Cardiac fibroblast (primary cell): ENCODE measurements at regions not wholly inside any gene's neighbourhood (a gene's known extent, or its start where the extent isn't known, plus 50 kb on each side); places are given as distances from the start of the nearest gene placed in this dataset.

ENCODE experiments used
- DNase-seq, 2 donors: peaks; one replicate each; pipeline versions ENCODE4 v3.0.0 to v3.0.0-alpha.2; 2010; ENCODE audit warnings: low read depth in 2 of 2
- H3K4me3 ChIP-seq, 2 donors: replicated peaks in 1 of 2; 1 replicate in 1 of 2; 2 replicates in 1 of 2; pipeline ENCODE4 v1.5.1; 2011; ENCODE audit warnings: low read depth in 2 of 2, low read length in 2 of 2, mild to moderate bottlenecking in 2 of 2, moderate library complexity in 1 of 2
- TF ChIP-seq, protein P1 (sequence below): IDR thresholded peaks from one replicate; pipeline ENCODE4 v1.5.1; 2011; ENCODE audit warnings: low read depth, mild to moderate bottlenecking, low read length, inconsistent platforms

GRCh38 chr6:119979862-119980261 is 630.3 kb upstream of the MAN1A1 start:
- H3K4me3 ChIP-seq = no peak overlapping the region
- peak; percentile 27 to 29 for DNase-seq
- TF ChIP-seq, protein P1, sequence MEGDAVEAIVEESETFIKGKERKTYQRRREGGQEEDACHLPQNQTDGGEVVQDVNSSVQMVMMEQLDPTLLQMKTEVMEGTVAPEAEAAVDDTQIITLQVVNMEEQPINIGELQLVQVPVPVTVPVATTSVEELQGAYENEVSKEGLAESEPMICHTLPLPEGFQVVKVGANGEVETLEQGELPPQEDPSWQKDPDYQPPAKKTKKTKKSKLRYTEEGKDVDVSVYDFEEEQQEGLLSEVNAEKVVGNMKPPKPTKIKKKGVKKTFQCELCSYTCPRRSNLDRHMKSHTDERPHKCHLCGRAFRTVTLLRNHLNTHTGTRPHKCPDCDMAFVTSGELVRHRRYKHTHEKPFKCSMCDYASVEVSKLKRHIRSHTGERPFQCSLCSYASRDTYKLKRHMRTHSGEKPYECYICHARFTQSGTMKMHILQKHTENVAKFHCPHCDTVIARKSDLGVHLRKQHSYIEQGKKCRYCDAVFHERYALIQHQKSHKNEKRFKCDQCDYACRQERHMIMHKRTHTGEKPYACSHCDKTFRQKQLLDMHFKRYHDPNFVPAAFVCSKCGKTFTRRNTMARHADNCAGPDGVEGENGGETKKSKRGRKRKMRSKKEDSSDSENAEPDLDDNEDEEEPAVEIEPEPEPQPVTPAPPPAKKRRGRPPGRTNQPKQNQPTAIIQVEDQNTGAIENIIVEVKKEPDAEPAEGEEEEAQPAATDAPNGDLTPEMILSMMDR = peak; percentile 37

DNA sequence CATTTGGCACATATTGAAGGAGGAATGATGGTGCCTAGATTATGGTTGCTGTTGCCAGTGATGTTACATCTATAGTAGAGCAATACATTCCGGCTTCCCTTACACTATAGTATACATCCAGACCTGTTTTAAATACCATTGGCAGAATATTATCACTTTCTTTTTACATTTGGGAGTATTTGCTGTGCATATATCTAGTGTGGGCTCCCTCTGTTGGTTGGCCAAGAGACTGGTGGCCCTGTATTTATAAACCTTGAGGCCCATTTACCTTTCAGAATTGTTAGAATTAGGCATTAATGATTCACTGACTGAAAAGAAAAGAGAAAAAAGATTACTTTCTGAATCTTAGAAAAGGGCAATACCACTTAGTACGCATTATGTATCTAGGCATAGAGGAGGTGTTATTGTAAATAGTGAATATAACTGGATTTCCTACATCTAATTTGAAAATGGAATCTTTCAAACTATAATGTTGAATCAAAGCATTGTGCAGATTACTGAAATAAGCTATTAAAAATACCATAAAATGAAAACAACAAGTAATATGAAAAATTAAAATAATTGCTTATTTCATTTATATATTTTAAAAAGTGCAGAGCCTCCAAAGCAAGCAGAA is 628.8 kb upstream of the MAN1A1 start:
- DNase-seq = peak; percentile 46 to 49
- TF ChIP-seq, protein P1 = peak; percentile 59
- H3K4me3 ChIP-seq = no peak overlapping the region

- TF ChIP-seq, protein P1 = no peak
- DNase-seq = no peak
- H3K4me3 ChIP-seq = no peak overlapping the region
Measured at GRCh38 chr6:119974430-119975159, 625.0 kb upstream of the MAN1A1 start.

DNA sequence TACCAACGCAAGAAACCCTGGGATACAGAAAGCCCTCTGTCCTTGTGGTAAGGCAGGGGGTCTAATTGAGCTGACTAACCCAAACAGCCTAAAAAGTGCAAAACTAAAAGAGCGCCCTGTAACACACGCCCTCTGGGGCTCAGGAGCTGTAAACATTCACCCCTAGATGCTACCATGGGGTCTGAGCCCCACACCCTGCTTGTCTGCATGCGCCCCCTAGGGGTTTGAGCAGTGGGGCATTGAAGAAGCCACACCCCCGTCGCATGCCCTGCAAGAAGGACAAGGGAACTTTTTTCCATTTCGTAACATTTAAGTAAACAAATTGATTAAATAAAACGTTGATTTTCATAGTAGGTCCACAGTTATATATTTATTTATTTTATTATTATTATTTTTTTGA is 616.9 kb upstream of the MAN1A1 start:
- no peak for DNase-seq
- TF ChIP-seq, protein P1 = no peak

GRCh38 chr6:119965900-119966299 is 616.3 kb upstream of the MAN1A1 start:
- no peak for DNase-seq
- no peak overlapping the region for H3K4me3 ChIP-seq
- TF ChIP-seq, protein P1 = no peak

More for the DNA sequence above, 616.9 kb upstream of the MAN1A1 start:
- no peak overlapping the region for H3K4me3 ChIP-seq

GRCh38 chr6:119965008-119965407 is 615.4 kb upstream of the MAN1A1 start:
- TF ChIP-seq, protein P1 = no peak
- no peak overlapping the region for H3K4me3 ChIP-seq
- DNase-seq = no peak
